NOMO-1 (cell line): ENCODE measurements at regions not wholly inside any gene's neighbourhood (a gene's known extent, or its start where the extent isn't known, plus 50 kb on each side); places are given as distances from the start of the nearest gene placed in this dataset.
"Not testable (repeated sequence)": the region's sequence is repeated elsewhere in the genome, so short reads cannot be mapped to it uniquely, and the experiment has no call there.

Experiments used
- DNase-seq, 2 experiments: peaks; one replicate each; lab custom pipeline; 2025; ENCODE audit not compliant: unreplicated experiment in 2 of 2; lab: John Stamatoyannopoulos, UW

DNA sequence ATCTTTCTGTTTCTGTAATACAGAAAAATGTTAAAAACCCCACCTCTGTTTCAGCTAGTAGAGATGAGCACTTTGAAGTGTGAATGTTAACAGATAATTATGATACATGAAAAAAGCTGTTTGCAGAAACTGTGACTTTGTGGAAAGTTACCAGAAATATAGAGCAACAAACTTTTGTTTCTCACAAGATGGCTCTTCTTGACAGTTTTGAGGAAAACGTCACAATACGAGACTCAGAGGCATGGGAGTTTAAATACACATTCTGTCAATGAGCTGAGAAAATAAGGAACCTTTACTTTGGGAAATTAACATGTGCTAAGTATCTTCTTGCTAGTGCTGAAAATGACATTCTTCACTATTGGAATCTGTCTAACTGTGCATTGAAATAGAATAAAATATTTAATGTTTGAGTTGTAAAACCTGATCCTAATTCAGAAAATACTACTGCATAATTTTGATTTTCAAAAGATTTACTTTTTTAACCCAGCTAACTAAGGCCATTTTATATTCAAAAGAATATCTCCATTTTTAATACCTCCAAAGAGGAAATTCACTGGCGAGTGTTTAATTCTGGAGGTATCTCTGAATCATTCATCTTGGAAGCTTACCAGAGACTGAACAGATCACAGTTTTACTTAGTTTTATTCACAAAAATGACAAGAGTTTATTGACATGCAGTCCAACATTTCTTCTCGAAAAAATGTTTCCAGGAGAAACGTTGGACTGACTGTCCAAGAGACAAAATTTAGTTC lies 308.9 kb upstream of the LRFN5 start:
- DNase-seq: no peak

DNA sequence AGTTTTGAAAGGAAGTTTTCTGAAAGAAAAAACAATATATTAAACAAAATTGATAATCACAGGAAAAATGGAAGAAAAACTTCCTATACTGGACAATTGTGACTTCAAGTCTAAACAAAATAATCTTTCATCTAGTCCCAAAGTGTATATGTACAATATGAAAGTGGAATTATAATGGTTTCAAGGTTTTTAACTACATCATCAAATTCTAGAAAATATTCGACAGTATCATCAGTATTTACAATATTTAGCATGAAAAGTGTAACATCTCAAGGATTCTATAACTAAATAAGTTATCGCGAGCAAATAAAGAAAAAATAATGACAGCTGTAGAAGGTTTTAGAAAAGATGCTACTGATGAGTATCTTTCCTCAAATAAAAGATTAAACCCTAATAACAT lies 310.9 kb upstream of the LRFN5 start:
- no peak for DNase-seq

DNA sequence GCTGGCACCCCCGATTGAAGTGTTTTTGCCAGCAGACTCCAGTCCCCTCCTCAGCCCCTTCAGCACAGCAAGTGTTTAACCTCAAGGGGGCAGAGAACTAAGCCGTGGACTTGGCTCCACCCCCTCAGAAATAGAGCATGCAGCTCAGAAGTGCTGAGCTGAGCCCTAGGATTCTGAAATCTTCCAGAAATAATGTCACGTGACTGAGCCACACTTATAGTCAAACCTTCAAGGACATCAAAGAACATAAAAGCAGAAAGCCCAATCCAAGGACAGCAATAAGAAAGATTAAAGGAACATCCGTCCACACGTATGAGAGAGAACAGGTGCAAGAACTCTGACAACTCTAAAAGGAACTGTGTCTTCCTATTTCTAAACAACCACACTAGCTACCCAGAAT lies 317.7 kb upstream of the LRFN5 start:
- no peak for DNase-seq

DNA sequence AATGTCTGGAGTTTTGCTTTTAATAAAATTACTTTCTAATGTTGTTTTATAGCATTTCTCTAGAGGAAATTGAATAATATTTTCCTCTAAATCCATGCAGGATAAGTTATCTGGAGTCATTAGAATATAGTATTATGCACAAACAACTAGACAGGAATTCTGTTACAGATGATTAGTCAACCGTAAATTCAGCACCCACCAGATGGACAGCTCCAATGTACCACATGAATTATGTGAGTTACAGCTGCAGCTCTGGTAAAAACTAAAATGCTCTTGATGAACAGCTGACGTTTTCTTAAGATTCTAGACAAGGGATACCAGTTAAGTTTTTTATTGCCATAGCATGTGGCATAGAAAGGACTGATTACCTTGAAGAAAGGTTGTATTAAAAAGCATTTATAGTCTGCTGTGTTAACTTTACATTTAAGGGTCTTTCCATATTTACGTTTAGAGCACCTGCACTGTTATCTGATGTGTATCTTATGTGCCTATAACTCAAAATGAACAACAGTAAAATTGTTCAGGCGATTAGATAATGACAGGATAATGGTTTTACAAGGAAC lies 321.4 kb upstream of the LRFN5 start:
- no peak for DNase-seq

DNA sequence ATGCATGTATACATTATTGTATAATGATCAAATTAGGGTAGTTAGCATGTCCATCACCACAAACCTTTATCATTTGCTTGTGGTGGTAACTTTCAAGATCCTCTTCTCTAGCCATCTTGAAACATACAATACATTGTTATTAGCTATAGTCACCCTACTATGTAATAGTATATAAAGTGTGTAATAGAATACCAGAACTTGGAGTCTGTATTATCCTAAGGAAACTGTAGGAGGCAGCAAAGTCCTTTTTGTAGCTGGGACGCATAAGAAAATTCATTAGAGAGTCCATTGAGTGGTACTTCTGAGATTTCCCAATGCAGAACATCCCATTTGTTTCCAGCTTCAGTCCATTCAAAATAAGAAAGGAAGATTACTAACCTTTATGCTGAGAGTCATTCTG lies 325.9 kb upstream of the LRFN5 start:
- DNase-seq: no peak

DNA sequence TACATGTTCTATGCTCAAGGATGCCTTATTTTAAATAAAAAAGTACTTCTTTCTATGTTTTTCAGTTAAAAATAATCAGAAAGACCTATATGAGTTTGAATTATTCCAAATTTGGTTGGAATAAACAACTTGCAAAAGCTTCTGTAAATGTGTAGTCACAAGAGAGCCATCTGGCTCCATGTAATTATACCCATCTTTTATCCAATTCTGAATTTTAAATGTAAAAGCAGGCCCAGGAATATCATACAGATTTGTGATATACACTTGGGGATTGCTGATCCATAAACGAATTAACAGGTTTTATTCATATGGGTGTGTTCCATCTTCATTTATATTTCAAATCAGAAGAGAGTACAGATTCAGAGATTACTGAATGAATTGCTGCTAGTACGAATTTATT lies 329.2 kb upstream of the LRFN5 start:
- no peak for DNase-seq

DNA sequence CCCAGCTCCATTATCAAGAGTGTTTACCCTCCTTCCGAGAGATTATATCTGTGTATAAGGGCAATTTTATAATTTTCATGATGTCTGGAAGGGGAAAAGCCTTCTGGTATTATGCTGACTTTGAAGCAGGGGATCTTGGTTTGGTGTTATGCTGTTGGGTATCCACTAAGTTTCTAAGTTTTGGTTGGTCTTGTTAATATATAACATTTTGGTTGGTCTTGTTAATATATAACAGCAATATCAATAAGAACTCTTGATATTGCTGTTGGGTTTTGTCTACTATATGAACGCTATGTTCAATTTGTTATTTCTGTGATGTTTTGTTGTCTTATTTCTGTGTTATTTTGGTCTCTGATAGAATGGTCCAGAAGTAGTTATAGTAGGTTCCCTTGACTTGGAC lies 349.2 kb upstream of the LRFN5 start:
- DNase-seq: no peak

DNA sequence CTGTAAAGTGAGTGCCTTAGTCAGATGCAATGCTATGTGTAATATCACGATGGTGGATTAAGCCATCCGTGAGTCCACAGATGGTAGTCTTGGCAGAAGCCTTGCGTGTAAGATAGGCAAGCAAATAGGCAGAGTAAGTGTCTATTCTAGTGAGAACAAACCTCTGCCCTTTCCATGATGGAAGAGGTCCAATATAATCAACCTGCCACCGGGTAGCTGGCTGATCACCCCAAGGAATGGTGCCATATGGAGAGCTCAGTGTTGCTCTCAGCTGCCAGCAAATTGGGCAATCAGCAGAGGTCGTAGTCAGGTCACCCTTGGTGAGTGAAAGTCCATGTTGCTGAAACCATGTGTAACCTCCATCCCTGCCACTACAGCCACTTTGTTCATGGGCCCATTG lies 371.2 kb upstream of the LRFN5 start:
- no peak for DNase-seq

DNA sequence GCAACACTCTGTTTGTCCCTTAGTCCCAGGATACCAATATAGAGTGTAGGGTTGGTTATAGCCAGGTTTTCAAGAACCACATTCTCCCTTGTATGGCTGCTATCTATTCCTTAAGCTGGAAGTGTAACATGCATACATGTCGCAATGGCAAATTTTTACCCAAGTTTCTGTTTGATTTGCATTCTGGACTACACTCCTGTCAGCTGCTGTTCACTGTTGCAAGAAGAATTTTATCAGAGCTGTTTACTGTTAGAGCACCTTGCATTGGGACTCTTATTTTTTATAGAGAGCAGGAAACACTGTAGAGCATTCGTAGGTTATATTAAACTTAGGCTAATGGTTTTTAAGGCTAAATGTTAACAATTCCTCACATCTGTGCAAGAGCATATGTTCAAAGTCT lies 376.0 kb upstream of the LRFN5 start:
- DNase-seq: no peak

DNA sequence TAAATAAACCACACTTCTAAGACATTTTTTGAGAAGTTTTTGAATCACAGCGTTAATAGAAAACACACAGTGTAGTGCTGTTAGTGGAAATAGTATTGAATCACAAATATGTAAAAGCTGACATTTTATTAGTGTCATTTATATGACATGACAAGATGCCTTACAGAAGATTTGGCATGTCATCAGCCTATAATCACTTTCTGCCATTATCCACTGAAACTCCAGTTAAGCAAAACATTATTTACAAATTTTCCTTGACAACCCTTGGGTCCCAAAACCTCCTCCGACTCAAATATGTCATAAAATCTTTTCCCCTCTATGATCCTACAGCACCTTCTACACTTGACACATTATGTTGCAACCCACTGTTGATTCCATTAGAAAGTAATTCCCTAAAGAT lies 376.9 kb upstream of the LRFN5 start:
- no peak for DNase-seq

DNA sequence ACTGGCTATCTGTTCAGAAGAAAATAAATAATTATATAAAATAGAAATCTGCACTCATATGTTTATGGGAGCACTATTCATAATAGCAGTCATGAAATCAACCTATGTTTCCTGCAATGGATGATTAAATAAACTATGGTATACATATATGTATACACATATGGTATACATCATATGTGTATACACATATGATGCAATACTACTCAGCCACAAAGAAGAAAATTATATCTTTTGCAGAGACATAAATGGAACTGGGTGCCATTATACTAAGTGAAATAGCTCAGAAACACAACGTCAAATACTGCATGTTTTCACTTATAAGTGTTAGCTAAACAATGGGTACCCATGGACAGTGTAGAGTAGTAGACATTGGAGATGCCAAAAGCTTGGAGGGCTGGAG lies 381.2 kb upstream of the LRFN5 start:
- no peak for DNase-seq

DNA sequence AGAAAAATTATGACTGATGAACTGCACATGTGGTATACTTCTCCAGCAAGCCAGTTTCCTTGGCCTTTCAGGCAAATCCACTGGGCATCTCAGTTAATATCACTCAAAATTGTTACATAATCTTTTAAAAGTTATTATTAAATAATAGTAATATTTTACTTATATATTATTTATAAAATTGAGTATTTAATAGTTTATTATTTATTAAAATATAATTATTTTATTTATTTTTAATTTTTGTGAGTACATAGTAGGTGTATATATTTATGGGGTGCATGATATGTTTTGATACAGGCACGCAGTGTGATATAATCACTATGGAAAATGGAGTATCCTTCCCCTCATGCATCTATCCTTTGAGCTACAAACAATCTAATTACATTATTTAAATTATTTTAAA lies 384.1 kb upstream of the LRFN5 start:
- no peak for DNase-seq

DNA sequence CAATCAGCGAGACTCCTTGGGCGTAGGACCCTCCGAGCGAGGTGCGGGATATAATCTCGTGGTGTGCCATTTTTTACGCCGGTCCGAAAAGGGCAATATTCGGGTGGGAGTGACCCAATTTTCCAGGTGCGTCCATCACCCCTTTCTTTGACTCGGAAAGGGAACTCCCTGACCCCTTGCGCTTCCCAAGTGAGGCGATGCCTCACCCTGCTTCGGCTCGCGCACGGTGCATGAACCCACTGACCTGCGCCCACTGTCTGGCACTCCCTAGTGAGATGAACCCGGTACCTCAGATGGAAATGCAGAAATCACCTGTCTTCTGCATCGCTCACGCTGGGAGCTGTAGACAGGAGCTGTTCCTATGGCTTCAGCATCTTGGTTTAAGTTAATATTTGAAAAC lies 391.7 kb upstream of the LRFN5 start:
- not testable (repeated sequence) for DNase-seq

DNA sequence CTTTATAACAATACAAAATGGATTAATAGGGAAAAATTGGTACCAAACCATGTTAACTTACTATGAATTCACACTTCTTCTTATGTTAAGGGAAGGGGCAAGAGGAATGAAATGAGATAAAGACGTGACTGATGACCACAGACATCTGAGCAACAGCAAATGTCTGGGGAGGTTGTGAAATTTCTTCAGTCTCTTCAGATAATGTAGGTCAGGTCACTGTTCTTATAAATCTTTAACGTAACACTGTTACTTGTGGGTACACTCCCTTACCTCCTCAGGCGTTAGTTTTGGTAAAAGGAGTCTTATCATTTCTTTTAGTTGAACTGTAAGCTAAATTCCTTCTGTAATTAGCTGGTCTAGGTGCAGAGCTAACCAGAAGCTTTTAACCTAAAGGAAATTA lies 405.0 kb upstream of the LRFN5 start:
- no peak for DNase-seq

DNA sequence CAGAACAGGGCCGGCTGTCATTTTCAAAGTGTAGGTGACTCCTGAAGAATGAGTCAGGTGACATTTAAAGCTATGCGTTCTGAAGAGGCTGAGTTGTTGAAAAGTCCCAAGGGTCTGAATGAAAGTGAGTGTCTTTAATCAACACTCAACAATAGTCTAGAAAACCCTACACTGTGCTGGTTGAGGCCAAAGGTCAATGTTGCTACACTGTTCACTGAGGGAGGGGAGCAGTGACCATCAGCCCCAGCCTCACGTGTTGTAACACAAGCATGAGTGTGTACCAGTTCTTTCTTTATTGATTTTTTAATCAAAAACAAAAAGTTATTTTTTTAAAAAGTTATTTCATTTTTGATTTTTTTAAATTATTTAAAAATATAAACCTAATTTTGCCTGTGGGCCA lies 418.8 kb upstream of the LRFN5 start:
- no peak for DNase-seq

DNA sequence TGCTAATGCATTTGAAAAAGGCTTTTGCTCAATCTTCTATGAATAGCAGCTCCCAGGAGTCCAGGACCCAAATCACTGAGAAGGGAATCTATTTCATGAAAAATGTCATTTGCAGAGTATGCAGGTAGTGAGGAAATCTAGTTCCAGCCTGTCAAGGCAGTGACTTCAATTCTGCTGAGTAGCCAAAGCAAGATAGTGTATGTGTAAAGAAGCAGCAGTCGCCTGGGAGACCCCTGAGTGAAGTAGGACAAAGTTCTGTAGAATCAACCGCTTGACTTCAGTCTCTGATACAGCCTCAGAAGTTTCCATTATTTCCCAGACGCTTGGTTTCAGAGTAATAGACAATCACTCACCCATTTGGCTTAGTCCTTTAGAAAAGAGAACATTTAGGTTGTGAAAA lies 435.6 kb upstream of the LRFN5 start:
- DNase-seq: no peak

DNA sequence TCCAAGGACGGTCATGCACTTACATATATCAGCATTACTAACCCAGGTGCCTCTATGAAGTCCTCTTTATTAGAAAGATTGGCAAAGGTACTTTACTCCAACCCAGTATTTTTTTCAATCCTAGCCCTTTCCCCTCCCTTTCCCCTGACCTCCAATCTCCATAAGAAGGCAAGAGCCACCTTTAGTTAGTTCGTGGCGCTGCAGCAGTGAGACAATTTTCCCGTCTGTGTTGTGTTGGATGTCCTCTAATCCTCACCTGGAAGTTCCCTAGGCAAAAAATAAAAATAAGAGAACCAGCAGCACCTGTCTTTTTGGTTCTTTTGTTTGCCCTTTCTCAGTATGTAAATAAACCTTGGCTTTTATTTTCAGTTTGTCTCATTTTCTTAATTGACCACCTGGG lies 439.6 kb upstream of the LRFN5 start:
- no peak for DNase-seq

DNA sequence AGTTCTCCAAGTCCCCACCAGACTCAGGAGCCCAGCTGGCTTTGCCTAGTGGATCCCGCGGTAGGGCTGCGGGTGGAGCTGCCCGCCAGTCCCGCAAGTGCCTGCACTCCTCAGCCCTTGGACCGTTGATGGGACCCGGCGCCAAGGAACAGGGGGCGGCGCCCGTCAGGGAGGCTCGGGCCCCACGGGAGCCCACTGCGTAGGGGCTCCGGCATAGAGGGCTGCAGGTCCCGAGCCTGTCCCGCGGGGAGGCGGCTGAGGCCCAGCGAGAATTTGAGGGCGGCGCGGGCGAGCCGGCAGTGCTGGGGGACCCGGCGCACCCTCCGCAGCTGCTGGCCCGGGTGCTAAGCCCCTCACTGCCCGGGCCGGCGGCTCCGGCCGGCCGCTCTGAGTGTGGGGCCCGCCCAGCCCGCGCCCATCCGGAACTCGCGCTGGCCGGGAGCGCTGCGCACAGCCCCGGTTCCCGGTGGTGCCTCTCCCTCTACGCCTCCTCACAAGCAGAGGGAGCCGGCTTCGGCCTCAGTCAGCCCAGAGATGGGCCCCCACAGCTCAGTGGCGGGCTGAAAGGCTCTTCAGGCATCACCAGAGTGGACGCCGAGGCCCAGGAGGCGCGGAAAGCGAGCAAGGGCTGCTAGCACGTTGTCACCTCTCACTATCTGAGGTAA lies 452.4 kb upstream of the LRFN5 start:
- DNase-seq: no peak

DNA sequence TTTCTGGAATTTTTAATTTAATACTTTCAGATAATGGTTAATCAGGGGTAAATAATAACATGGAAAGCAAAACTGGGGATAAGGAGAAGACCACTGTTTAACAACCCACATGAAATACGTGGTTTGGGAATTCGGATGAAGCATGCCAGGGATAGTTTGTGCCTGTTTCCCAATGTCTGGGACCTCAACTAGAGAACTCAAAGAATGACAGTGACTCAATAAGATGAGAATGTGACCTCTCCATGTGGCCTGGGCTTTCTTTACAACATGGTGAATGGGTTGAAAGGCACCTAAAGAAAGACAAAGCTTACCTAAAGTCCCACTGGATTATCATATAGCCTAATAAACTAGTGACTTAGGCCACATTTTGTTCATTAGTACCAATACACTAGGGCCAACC lies 460.3 kb upstream of the LRFN5 start:
- no peak for DNase-seq

DNA sequence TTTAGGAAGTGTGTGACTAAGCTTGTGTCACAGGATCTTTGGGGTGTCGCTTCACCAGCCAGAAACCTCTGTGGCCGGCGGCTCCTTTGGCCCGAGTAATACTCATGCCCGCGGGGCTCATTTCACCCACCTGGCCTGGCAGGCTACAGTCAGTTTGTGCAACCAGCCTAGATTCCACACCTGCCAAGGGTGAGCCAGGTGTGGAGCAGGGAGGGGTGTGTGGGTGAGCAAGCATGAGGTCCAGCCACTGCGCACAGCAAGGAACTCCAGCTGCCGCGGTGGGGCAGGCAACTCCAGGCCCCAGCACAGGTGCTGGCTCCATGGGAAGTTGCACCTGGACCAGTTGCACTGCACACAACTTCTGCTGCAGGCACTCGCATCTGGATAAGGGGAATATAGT lies 462.3 kb upstream of the LRFN5 start:
- no peak for DNase-seq

DNA sequence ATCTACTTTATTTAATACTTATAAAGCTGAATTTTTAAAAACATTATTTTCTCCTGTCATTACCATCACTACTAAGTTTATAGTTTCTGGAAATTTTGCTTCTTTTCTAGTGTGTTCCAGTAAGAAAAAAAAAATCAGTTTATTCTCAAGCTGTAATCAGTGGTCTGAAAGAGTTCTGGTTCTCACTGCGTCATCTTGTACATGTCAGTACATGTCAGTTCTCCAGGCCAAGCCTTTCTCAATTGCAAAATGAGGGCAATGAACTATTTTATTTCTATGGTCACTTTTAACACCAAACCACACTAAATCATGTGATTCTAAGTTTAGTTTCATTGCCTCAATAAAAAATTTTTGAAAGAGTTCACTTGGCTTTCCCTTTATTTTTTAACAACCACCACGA lies 468.9 kb upstream of the LRFN5 start:
- DNase-seq: no peak

DNA sequence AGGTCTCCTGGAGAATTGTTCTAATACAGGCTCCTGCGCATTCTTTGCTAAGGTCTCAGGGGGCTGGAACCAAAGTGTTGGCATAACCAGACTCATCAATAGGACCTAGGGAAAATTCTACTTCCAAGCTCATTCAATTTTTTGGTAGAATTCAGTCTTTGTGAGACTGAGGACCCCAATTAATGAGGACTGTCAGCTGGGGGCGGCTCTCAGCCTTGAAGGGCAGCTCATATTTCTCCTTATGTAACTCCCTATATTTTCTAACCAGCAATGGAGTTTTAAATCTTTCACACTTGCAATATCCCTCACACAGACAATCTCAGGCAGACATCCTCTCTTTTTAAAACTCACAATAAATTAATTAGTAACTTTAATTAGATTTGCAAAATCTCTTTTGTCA lies 476.4 kb upstream of the LRFN5 start:
- no peak for DNase-seq
